ENCODE measurements at regions not wholly inside any gene's neighbourhood (a gene's known extent, or its start where the extent isn't known, plus 50 kb on each side); places are given as distances from the start of the nearest gene placed in this dataset.

GRCh38 chr14:43243168-43243567 is 1263.9 kb downstream of the FSCB start:
- FAIRE-seq = no peak
- no peak for DNase-seq (ENCODE audit: insufficient read length, low spot score)

DNA sequence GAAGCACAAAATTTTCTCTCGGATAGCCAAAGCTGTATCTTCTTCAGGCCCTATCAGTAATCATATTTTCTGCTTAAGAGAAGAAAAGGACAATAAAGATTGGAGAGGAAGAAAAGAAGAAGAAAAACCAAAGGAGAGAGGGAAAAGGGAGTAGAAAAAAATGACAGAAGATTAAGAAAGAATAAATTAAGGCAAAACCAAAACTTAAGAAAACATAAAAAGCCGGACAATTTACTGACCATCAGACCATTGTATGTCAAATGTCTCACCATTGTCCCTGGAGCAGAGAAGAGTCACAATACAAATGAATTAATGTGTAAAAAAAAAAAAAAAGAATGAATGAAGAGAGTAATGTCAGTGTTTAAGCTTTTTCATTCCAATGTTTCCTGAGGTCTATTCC is 1274.8 kb downstream of the FSCB start:
- FAIRE-seq (no peak), DNase-seq (ENCODE audit: insufficient read length, low spot score) (no peak)

DNA sequence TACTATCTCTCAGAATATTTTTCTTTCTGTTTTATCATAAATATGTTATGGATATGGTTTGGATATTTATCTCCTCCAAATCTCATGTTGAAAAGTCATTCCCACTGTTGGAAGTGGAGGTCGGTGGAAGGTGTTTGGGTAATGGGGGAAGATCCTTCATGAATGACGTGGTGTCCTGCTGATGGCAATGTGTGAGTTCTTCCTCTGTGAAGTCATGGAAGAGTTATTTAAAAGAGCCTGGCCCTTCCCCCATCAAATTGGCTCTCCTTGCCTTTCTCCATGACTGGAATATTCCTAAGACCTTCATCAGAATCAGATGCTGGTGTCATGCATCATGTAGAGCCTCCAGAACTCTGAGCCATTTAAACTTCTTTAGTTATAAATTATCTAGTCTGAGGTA is 1291.6 kb downstream of the FSCB start:
- FAIRE-seq = no peak

GRCh38 chr14:43207189-43207588 is 1299.9 kb downstream of the FSCB start:
- no peak for DNase-seq (ENCODE audit: insufficient read length, low spot score)
- no peak for FAIRE-seq

More for the DNA sequence above, 1291.6 kb downstream of the FSCB start:
- no peak for DNase-seq (ENCODE audit: insufficient read length, low spot score)

- no peak for FAIRE-seq
- DNase-seq (ENCODE audit: insufficient read length, low spot score) = peak; percentile 0
Measured at GRCh38 chr14:43204816-43205215, 1302.3 kb downstream of the FSCB start.

GRCh38 chr14:43200519-43200918 is 1306.6 kb downstream of the FSCB start:
- no peak for DNase-seq (ENCODE audit: insufficient read length, low spot score)
- FAIRE-seq = no peak

DNA sequence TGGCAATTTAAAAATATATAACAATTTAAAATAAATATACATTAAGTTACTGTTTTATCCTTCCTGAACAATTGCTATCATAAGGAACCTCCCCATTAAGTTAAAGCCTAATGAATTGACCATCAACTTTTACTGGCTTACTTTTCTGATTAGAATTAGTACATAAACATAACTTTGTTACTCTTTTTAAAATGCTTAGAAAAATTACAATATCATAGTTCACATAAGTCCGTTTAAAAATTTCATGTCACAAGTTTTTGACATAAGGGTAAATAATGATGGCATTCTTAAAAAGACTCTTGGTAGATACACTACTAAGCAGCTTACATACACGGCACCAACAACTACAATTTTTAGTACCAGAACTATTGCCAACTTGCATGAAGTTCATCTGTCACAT is 1308.6 kb downstream of the FSCB start:
- FAIRE-seq (no peak), DNase-seq (ENCODE audit: insufficient read length, low spot score) (no peak)

- DNase-seq (ENCODE audit: insufficient read length, low spot score) (no peak), FAIRE-seq (no peak)
Measured at GRCh38 chr14:43184540-43184939, 1322.5 kb downstream of the FSCB start.

DNA sequence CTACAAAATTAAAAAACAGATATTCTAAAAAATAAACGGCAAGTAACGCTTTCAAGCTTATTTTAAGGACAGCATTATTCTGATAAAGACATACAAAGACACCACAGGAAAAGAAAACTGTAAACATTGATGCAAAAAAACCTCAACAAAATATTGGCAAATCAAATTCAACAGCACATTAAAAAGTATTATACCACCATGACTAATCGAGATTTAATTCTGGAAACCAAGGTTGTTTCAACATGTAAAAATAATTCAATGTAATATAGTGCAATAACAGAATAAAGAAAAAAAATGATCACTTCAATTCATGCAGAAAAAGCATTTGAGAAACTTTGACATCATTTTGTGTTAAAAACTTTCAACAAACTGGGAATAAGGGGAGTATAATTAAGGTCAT is 1323.2 kb downstream of the FSCB start:
- DNase-seq (ENCODE audit: insufficient read length, low spot score) (no peak), FAIRE-seq (no peak)

- FAIRE-seq (no peak), DNase-seq (ENCODE audit: insufficient read length, low spot score) (no peak)
Measured at GRCh38 chr14:43175896-43176295, 1331.2 kb downstream of the FSCB start.

- DNase-seq (ENCODE audit: insufficient read length, low spot score) = no peak
- no peak for FAIRE-seq
Measured at GRCh38 chr14:43172899-43173548, 1334.1 kb downstream of the FSCB start.

DNA sequence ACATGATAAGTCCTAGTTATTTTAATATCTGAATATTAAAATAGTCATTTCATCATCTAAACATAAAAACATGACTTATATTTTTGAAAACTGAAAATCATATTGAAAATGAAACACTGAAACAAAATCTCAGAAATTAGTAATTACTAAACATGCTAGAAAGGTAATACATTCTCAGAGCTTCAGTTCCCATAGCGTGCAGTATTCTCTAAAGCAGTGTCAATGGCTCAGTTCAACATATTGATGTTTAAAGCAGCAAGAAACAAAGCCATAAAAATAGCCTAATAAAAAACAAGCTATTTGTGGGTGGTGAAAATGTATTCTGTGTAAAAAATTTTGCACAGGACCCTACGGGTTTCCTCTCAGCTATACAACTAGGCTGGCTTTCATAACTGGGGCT is 1337.4 kb downstream of the FSCB start:
- DNase-seq (ENCODE audit: insufficient read length, low spot score) = no peak
- no peak for FAIRE-seq

- FAIRE-seq (no peak), DNase-seq (ENCODE audit: insufficient read length, low spot score) (no peak)
Measured at GRCh38 chr14:43168371-43168925, 1338.6 kb downstream of the FSCB start.

- FAIRE-seq = no peak
- no peak for DNase-seq (ENCODE audit: insufficient read length, low spot score)
Measured at GRCh38 chr14:43166163-43166562, 1340.9 kb downstream of the FSCB start.

DNA sequence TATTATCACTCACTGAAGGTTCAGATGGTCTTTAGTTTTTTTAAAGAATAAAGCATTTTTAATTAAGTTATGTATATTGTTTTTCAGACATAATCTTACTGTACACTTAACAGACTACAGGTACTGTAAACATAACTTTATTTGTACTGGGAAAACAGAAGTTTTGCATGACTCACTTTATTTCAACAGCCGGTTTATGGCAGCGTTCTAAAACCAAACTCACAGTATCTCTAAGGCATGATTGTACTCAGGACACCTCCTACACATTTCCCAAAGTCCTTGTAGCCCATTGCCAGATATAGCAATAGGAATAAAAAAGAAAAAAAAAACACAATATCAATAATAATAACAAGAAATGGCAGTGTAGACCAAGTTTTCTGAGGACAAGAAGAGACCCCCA is 1341.4 kb downstream of the FSCB start:
- FAIRE-seq (no peak), DNase-seq (ENCODE audit: insufficient read length, low spot score) (no peak)

- DNase-seq (ENCODE audit: insufficient read length, low spot score) (no peak), FAIRE-seq (no peak)
Measured at GRCh38 chr14:43161477-43161876, 1345.6 kb downstream of the FSCB start.

- FAIRE-seq = no peak
- no peak for DNase-seq (ENCODE audit: insufficient read length, low spot score)
Measured at GRCh38 chr14:43157661-43158060, 1349.4 kb downstream of the FSCB start.

GRCh38 chr14:43155924-43156323 is 1351.2 kb downstream of the FSCB start:
- FAIRE-seq (no peak), DNase-seq (ENCODE audit: insufficient read length, low spot score) (no peak)

- no peak for FAIRE-seq
- no peak for DNase-seq (ENCODE audit: insufficient read length, low spot score)
Measured at GRCh38 chr14:43155258-43155657, 1351.8 kb downstream of the FSCB start.

DNA sequence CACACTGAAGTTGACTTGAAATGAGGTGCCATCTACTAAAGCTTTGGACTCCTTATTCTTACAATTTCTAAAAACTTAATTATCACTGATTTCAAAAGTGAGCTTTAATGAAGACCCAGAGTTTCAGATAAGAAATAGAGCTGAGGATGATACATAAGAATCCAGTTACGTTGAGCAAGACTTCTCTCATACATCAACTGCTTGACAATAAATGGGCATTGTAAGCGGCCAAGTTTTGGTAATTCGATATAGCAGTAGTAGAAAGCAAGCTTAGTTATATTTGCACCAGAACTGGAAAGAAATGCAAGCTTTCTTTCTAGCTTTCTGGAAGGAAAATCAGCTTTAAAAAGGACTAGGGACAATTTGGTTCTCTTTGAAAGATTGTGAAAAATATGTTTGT is 1359.6 kb downstream of the FSCB start:
- DNase-seq (ENCODE audit: insufficient read length, low spot score) (no peak), FAIRE-seq (no peak)

- FAIRE-seq (no peak), DNase-seq (ENCODE audit: insufficient read length, low spot score) (no peak)
Measured at GRCh38 chr14:43145361-43145760, 1361.7 kb downstream of the FSCB start.

- FAIRE-seq = no peak
- no peak for DNase-seq (ENCODE audit: insufficient read length, low spot score)
Measured at GRCh38 chr14:43143106-43143505, 1364.0 kb downstream of the FSCB start.

GRCh38 chr14:43141636-43142191 is 1365.4 kb downstream of the FSCB start:
- no peak for DNase-seq (ENCODE audit: insufficient read length, low spot score)
- FAIRE-seq = no peak
